Right renal cortex interstitium (tissue), 3 donors: ENCODE measurements at regions not wholly inside any gene's neighbourhood (a gene's known extent, or its start where the extent isn't known, plus 50 kb on each side); places are given as distances from the start of the nearest gene placed in this dataset.

ENCODE experiments used
- DNase-seq, 3 donors: peaks; one replicate each; pipeline ENCODE4 v3.0.0-alpha.2; 2013; ENCODE audit warnings: low read depth in 3 of 3, low spot score in 2 of 3

GRCh38 chr7:130894909-130895750 is 161.1 kb upstream of the KLF14 start:
- no peak for DNase-seq

GRCh38 chr7:130896051-130896881 is 162.3 kb upstream of the KLF14 start:
- DNase-seq = no peak

DNA sequence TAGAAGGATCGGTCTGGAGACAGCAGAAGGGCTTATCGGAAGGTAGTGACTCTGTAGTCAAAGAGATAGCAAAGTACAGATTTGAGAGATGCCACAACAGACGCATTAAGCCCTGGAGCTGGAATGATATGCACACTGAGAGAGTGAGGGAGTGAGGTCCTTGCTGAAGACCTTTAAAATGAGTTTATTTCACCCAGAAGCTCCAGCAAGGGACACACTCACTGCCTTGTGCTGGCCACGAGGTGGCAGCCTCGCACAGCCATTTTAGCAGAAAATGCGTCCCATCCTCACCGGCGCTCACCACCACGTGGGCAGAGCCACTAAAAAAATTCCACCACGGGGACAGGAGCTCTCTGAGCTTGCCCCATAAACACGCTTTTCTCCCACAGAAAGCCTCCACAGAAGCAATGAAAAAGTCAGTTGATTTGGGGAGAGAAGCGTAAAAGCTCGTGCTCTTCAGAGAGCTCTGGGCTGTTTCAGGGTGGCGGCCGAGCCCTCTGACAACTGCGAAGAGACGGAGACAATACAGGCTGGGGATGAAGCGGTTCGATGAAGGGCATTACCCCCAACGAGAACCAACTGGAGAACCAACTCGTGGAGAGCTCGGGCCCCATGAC is 163.0 kb upstream of the KLF14 start:
- DNase-seq = peak in 1 of 3 donors; percentile 68

GRCh38 chr7:130897515-130898419 is 163.8 kb upstream of the KLF14 start:
- no peak for DNase-seq

GRCh38 chr7:130899071-130899560 is 165.1 kb upstream of the KLF14 start:
- no peak for DNase-seq

- DNase-seq = no peak
Measured at GRCh38 chr7:130899638-130900401, 165.8 kb upstream of the KLF14 start.

- DNase-seq = no peak
Measured at GRCh38 chr7:130900471-130901076, 166.6 kb upstream of the KLF14 start.

- DNase-seq = no peak
Measured at GRCh38 chr7:130901209-130901783, 167.3 kb upstream of the KLF14 start.

- no peak for DNase-seq
Measured at GRCh38 chr7:130902755-130903357, 168.8 kb upstream of the KLF14 start.

DNA sequence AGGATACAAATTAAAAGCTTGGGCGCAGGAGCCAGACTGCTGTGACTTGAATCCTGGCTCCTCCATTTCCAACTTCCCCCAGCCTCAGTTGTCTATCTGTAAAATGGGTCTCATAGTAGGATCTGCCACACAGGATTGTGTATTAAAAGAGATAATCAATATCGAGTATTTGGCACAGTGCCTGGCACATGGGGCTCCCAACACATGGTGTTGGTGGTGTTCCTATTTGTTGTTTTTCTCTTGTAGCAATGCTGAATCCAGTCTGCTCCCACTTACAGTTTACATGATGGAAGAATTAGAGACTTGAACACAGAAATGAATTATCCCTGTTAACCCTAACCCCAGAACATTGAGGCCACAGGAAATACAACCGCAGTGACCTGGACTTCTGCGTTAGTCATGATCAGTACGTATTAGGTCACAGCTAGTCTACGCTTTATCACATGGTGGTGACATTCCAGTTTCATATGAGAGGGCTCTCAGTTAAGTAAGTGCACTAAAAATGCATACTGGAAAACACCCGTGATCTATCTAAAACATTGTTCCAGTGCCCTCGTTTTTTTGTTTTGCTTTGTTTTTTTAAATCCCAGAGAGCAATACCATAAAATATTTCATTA is 169.5 kb upstream of the KLF14 start:
- no peak for DNase-seq

GRCh38 chr7:130904031-130904757 is 170.2 kb upstream of the KLF14 start:
- no peak for DNase-seq

- no peak for DNase-seq
Measured at GRCh38 chr7:130904792-130905191, 170.8 kb upstream of the KLF14 start.

DNA sequence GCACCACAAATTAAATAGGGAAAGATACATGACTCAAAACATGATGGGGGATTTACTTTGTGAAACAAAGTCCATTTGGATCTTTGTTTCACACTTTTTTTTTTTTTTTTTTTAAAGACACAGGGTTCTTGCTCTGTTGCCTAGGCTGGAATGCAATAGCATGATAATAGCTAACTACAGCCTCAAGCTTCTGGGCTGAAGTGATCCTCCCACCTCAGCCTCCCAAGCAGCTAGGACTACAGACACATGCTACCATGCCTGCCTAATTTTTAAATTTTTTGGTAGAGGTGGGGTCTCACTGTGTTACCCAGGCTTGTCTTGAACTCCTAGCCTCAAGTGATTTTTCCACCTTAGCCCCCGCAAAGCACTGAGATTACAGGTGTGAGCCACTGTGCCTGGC is 172.6 kb upstream of the KLF14 start:
- DNase-seq = no peak

DNA sequence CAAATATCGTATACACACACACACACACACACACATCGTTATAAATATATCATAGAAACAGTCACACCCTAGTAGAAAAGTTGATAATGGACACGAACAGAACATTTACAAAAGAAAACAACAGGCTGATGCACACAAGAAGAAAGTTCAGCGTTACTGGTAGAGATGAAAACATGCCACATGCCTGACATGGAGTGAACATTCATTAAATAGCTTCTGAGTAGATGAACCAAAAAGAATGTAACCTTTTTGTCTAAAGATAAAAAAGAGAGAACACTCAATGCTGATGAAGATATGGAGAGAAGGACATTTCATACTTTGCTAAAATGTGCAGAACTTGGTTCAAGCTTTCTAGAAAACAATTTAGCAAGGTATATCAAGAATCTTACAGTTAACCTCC is 173.4 kb upstream of the KLF14 start:
- no peak for DNase-seq

GRCh38 chr7:130908345-130909160 is 174.5 kb upstream of the KLF14 start:
- DNase-seq = no peak

GRCh38 chr7:130909161-130909836 is 175.3 kb upstream of the KLF14 start:
- no peak for DNase-seq
